ENCODE measurements at regions not wholly inside any gene's neighbourhood (a gene's known extent, or its start where the extent isn't known, plus 50 kb on each side); places are given as distances from the start of the nearest gene placed in this dataset.

DNA sequence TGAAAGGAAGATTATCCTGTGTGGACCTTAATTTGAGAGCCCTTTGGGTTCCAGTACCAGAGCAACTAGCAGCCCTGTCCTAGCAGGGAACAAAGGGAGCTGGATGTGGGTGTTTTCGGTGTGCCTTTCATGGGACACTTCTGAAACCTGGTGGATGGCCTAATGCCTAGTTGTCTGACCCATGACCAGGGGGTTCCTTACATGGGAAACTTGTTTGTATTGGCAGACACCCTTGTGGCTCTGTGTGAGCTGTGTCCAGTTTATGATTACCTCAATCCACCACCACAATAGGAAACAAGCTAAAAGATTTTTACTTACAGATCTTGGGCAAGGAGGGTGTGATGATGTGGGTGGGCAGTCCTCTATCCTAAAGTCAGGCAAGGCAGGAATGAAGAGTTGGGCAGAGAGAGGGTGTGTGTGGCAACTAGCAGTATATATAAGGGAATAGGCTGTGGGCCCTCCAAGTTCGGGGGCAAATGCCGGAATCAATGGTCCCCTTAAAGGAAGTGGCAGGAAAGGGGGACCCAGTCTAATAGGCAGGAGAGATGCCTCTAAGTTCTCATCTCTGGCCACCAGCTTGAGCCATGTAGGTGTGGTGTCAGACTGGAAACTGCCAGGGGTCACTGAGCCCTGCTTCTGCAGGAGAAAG, 264.6 kb downstream of the QKI start:
- Histone ChIP-seq H3K27ac (ENCODE audit: low read depth, low read length) (no peak overlapping the region), H3K4me1 (ENCODE audit: control insufficient read depth in 1 of 2, insufficient read depth in 2 of 2, low read length in 2 of 2) (no peaks in the 10 kb centered on the region), H3K36me3 (ENCODE audit: control insufficient read depth in 1 of 2, insufficient read depth in 2 of 2, low read length in 2 of 2) (no peaks in the 10 kb centered on the region), H3K79me2 (ENCODE audit: insufficient read depth, low read length) (no peaks in the 10 kb centered on the region), H3K27me3 (ENCODE audit: insufficient read depth, low read length) (no peaks in the 10 kb centered on the region), H4K20me1 (ENCODE audit: insufficient read depth) (no peaks in the 10 kb centered on the region), H3K4me3 (replicated peaks in 1 of 2; ENCODE audit: low read depth in 1 of 2, low read length in 2 of 2) (no peak overlapping the region), H3K9me3 (ENCODE audit: control insufficient read depth in 1 of 2, insufficient read depth in 1 of 2, low read depth in 1 of 2, low read length in 2 of 2) (no peaks in the 10 kb centered on the region; a peak in 1 of 4 replicates), H3K4me2 (ENCODE audit: low read length) (no peak overlapping the region), H2AFZ (ENCODE audit: low read depth, low read length, poor library complexity, severe bottlenecking) (no peak overlapping the region), H3K9ac (ENCODE audit: low read length) (no peak overlapping the region), H3K9me2 (ENCODE audit: insufficient read depth) (no peaks in the 10 kb centered on the region)
- RAD21 ChIA-PET (ENCODE audit: low non-redundant PET in 1 of 2, low total read pairs in 2 of 2, uncharacterized antibody in 2 of 2, unreplicated experiment in 2 of 2): no interaction called here
- ATAC-seq (no peak), DNase-seq (ENCODE audit: low read depth, low spot score) (no peak)
- no peak for TF ChIP-seq YY1 (IDR thresholded peaks at IDR 0.05; ENCODE audit: extremely low read depth, insufficient replicate concordance, low read depth, low read length)
- no peak for TF ChIP-seq ELF1 (IDR thresholded peaks at IDR 0.05; ENCODE audit: borderline replicate concordance, low read depth)
- TF ChIP-seq SRF (IDR thresholded peaks at IDR 0.05; ENCODE audit: low read depth): no peak
- TF ChIP-seq POLR2AphosphoS5 (IDR thresholded peaks at IDR 0.05; ENCODE audit: low read depth, low read length): no peak
- TF ChIP-seq SP1 (IDR thresholded peaks at IDR 0.05; ENCODE audit: low read depth): no peak
- no peak for TF ChIP-seq ZFX (IDR thresholded peaks at IDR 0.05)
- no peak for TF ChIP-seq CEBPB (IDR thresholded peaks at IDR 0.05; ENCODE audit: low read depth)
- no peak for TF ChIP-seq EGR1 (IDR thresholded peaks at IDR 0.05; ENCODE audit: low read depth)
- no peak for TF ChIP-seq FOSL1 (IDR thresholded peaks at IDR 0.05; ENCODE audit: low read depth)
- TF ChIP-seq, protein P1, sequence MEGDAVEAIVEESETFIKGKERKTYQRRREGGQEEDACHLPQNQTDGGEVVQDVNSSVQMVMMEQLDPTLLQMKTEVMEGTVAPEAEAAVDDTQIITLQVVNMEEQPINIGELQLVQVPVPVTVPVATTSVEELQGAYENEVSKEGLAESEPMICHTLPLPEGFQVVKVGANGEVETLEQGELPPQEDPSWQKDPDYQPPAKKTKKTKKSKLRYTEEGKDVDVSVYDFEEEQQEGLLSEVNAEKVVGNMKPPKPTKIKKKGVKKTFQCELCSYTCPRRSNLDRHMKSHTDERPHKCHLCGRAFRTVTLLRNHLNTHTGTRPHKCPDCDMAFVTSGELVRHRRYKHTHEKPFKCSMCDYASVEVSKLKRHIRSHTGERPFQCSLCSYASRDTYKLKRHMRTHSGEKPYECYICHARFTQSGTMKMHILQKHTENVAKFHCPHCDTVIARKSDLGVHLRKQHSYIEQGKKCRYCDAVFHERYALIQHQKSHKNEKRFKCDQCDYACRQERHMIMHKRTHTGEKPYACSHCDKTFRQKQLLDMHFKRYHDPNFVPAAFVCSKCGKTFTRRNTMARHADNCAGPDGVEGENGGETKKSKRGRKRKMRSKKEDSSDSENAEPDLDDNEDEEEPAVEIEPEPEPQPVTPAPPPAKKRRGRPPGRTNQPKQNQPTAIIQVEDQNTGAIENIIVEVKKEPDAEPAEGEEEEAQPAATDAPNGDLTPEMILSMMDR (IDR thresholded peaks at IDR 0.05 in 2 of 3, conservative IDR thresholded peaks at IDR 0.05 in 1 of 3; ENCODE audit: borderline replicate concordance in 1 of 3, insufficient read depth in 1 of 3, low read depth in 2 of 3, low read length in 2 of 3): no peak
- TF ChIP-seq RAD21 (IDR thresholded peaks at IDR 0.05; ENCODE audit: low read depth): no peak
- TF ChIP-seq ATF3 (IDR thresholded peaks at IDR 0.05): no peak
- TF ChIP-seq EZH2 (IDR thresholded peaks at IDR 0.05): no peak
- TF ChIP-seq, protein P2, sequence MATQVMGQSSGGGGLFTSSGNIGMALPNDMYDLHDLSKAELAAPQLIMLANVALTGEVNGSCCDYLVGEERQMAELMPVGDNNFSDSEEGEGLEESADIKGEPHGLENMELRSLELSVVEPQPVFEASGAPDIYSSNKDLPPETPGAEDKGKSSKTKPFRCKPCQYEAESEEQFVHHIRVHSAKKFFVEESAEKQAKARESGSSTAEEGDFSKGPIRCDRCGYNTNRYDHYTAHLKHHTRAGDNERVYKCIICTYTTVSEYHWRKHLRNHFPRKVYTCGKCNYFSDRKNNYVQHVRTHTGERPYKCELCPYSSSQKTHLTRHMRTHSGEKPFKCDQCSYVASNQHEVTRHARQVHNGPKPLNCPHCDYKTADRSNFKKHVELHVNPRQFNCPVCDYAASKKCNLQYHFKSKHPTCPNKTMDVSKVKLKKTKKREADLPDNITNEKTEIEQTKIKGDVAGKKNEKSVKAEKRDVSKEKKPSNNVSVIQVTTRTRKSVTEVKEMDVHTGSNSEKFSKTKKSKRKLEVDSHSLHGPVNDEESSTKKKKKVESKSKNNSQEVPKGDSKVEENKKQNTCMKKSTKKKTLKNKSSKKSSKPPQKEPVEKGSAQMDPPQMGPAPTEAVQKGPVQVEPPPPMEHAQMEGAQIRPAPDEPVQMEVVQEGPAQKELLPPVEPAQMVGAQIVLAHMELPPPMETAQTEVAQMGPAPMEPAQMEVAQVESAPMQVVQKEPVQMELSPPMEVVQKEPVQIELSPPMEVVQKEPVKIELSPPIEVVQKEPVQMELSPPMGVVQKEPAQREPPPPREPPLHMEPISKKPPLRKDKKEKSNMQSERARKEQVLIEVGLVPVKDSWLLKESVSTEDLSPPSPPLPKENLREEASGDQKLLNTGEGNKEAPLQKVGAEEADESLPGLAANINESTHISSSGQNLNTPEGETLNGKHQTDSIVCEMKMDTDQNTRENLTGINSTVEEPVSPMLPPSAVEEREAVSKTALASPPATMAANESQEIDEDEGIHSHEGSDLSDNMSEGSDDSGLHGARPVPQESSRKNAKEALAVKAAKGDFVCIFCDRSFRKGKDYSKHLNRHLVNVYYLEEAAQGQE (IDR thresholded peaks at IDR 0.05; ENCODE audit: low read depth): no peak
- TF ChIP-seq, protein P3, sequence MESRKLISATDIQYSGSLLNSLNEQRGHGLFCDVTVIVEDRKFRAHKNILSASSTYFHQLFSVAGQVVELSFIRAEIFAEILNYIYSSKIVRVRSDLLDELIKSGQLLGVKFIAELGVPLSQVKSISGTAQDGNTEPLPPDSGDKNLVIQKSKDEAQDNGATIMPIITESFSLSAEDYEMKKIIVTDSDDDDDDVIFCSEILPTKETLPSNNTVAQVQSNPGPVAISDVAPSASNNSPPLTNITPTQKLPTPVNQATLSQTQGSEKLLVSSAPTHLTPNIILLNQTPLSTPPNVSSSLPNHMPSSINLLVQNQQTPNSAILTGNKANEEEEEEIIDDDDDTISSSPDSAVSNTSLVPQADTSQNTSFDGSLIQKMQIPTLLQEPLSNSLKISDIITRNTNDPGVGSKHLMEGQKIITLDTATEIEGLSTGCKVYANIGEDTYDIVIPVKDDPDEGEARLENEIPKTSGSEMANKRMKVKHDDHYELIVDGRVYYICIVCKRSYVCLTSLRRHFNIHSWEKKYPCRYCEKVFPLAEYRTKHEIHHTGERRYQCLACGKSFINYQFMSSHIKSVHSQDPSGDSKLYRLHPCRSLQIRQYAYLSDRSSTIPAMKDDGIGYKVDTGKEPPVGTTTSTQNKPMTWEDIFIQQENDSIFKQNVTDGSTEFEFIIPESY (IDR thresholded peaks at IDR 0.05; ENCODE audit: extremely low read depth, insufficient replicate concordance, low read length): no peak
- no peak for TF ChIP-seq ZNF274 (IDR thresholded peaks at IDR 0.05; ENCODE audit: low read depth, low read length)
- no peak for TF ChIP-seq MAX (IDR thresholded peaks at IDR 0.05)
- no peak for TF ChIP-seq SIN3A (IDR thresholded peaks at IDR 0.05; ENCODE audit: low read depth)
- TF ChIP-seq EZH2phosphoT487 (IDR thresholded peaks at IDR 0.05; ENCODE audit: borderline replicate concordance): no peak
- CTCF ChIA-PET: no interaction called here
- BruUV-seq (replicated peaks): no TSS peak
- intact Hi-C loops (cut with micrococcal nuclease): no loop called here
- POLR2A ChIA-PET: no interaction called here
